ENCODE measurements at regions not wholly inside any gene's neighbourhood (a gene's known extent, or its start where the extent isn't known, plus 50 kb on each side); places are given as distances from the start of the nearest gene placed in this dataset.

GRCh38 chr14:83007641-83008225, 1474.1 kb upstream of the SEL1L start:
- 50% methylated on average over 1 of the region's 1 CpG for WGBS (ENCODE audit: insufficient coverage, low coverage, low lambda C conversion rate, missing lambda C conversion rate)
- Histone ChIP-seq H3K9me3 (no peaks in the 10 kb centered on the region), H3K36me3 (no peaks in the 10 kb centered on the region), H3K27ac (no peak overlapping the region), H3K4me1 (no peaks in the 10 kb centered on the region), H3K4me3 (no peak overlapping the region), H3K27me3 (no peaks in the 10 kb centered on the region)
- DNase-seq = no peak
- intact Hi-C loops (cut with DNase I) = no loop called here
- no peak for ATAC-seq
- TF ChIP-seq CTCF (IDR thresholded peaks at IDR 0.05) = no peak

- H3K4me1 ChIP-seq = no peaks in the 10 kb centered on the region
- H3K4me3 ChIP-seq = no peak overlapping the region
- H3K27me3 ChIP-seq = no peaks in the 10 kb centered on the region
- ATAC-seq = no peak
- intact Hi-C loops (cut with DNase I) = no loop called here
- no peak overlapping the region for H3K27ac ChIP-seq
- no peak for DNase-seq
- WGBS (ENCODE audit: insufficient coverage, low coverage, low lambda C conversion rate, missing lambda C conversion rate) = 51% methylated on average over 5 of the region's 5 CpGs
- H3K36me3 ChIP-seq = no peaks in the 10 kb centered on the region
- no peaks in the 10 kb centered on the region for H3K9me3 ChIP-seq
- no peak for TF ChIP-seq CTCF (IDR thresholded peaks at IDR 0.05)
- TF ChIP-seq POLR2A (IDR thresholded peaks at IDR 0.05) = no peak
Observed at GRCh38 chr14:83017296-83017695, 1483.6 kb upstream of the SEL1L start.

- TF ChIP-seq CTCF (IDR thresholded peaks at IDR 0.05) (no peak), POLR2A (IDR thresholded peaks at IDR 0.05) (no peak)
- DNase-seq (no peak), ATAC-seq (no peak)
- H3K27me3 ChIP-seq = no peaks in the 10 kb centered on the region
- H3K36me3 ChIP-seq = no peaks in the 10 kb centered on the region
- intact Hi-C loops (cut with DNase I) = no loop called here
- no peak overlapping the region for H3K27ac ChIP-seq
- no peaks in the 10 kb centered on the region for H3K9me3 ChIP-seq
- no peaks in the 10 kb centered on the region for H3K4me1 ChIP-seq
- no peak overlapping the region for H3K4me3 ChIP-seq
- WGBS (ENCODE audit: insufficient coverage, low coverage, low lambda C conversion rate, missing lambda C conversion rate) = 31% methylated on average over 3 of the region's 3 CpGs
Observed at GRCh38 chr14:83019744-83020414, 1486.2 kb upstream of the SEL1L start.

GRCh38 chr14:83021323-83021722, 1487.7 kb upstream of the SEL1L start:
- TF ChIP-seq CTCF (IDR thresholded peaks at IDR 0.05) = no peak
- TF ChIP-seq POLR2A (IDR thresholded peaks at IDR 0.05) = no peak
- Histone ChIP-seq H3K4me3 (no peak overlapping the region), H3K27me3 (no peaks in the 10 kb centered on the region), H3K27ac (no peak overlapping the region), H3K9me3 (no peaks in the 10 kb centered on the region), H3K4me1 (no peaks in the 10 kb centered on the region), H3K36me3 (no peaks in the 10 kb centered on the region)
- WGBS (ENCODE audit: insufficient coverage, low coverage, low lambda C conversion rate, missing lambda C conversion rate) = 66% methylated on average over 2 of the region's 2 CpGs
- intact Hi-C loops (cut with DNase I) = no loop called here
- no peak for DNase-seq
- no peak for ATAC-seq
